ENCODE measurements at regions not wholly inside any gene's neighbourhood (a gene's known extent, or its start where the extent isn't known, plus 50 kb on each side); places are given as distances from the start of the nearest gene placed in this dataset.

- ATAC-seq: no peak
- WGBS, 2 donors (ENCODE audit: low coverage in 1 of 2): 96% methylated on average over 4 of the region's 6 CpGs; no CpG with 5 or more reads in 1 of the 2 donors
- TF ChIP-seq POLR2A (IDR thresholded peaks at IDR 0.05) (no peak), POLR2AphosphoS5 (IDR thresholded peaks at IDR 0.05) (no peak), EP300 (IDR thresholded peaks at IDR 0.05) (no peak)
- TF ChIP-seq, protein P1, sequence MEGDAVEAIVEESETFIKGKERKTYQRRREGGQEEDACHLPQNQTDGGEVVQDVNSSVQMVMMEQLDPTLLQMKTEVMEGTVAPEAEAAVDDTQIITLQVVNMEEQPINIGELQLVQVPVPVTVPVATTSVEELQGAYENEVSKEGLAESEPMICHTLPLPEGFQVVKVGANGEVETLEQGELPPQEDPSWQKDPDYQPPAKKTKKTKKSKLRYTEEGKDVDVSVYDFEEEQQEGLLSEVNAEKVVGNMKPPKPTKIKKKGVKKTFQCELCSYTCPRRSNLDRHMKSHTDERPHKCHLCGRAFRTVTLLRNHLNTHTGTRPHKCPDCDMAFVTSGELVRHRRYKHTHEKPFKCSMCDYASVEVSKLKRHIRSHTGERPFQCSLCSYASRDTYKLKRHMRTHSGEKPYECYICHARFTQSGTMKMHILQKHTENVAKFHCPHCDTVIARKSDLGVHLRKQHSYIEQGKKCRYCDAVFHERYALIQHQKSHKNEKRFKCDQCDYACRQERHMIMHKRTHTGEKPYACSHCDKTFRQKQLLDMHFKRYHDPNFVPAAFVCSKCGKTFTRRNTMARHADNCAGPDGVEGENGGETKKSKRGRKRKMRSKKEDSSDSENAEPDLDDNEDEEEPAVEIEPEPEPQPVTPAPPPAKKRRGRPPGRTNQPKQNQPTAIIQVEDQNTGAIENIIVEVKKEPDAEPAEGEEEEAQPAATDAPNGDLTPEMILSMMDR (IDR thresholded peaks at IDR 0.05): no peak
Measured at GRCh38 chr13:21925720-21926119, 254.8 kb downstream of the FGF9 start.

GRCh38 chr13:21929400-21929799 is 258.5 kb downstream of the FGF9 start:
- Histone ChIP-seq H3K27me3 (no peaks in the 10 kb centered on the region), H3K4me3 (no peak overlapping the region), H3K36me3 (no peaks in the 10 kb centered on the region), H3K4me1 (no peaks in the 10 kb centered on the region), H3K9me3 (no peaks in the 10 kb centered on the region), H3K27ac (no peak overlapping the region)
- TF ChIP-seq POLR2A (IDR thresholded peaks at IDR 0.05) (no peak), POLR2AphosphoS5 (IDR thresholded peaks at IDR 0.05) (no peak), EP300 (IDR thresholded peaks at IDR 0.05) (no peak)
- TF ChIP-seq, protein P1 (IDR thresholded peaks at IDR 0.05): no peak
- ATAC-seq: no peak
- WGBS, 2 donors (ENCODE audit: low coverage in 1 of 2): 75% methylated on average over 8 of the region's 15 CpGs; no CpG with 5 or more reads in 1 of the 2 donors

More at GRCh38 chr13:21925720-21926119, 254.8 kb downstream of the FGF9 start:
- no peaks in the 10 kb centered on the region for H3K9me3 ChIP-seq
- no peaks in the 10 kb centered on the region for H3K4me1 ChIP-seq
- no peak overlapping the region for H3K4me3 ChIP-seq
- no peaks in the 10 kb centered on the region for H3K36me3 ChIP-seq
- H3K27me3 ChIP-seq: no peaks in the 10 kb centered on the region
- H3K27ac ChIP-seq: no peak overlapping the region

GRCh38 chr13:21930536-21930935 is 259.7 kb downstream of the FGF9 start:
- Histone ChIP-seq H3K27me3 (no peaks in the 10 kb centered on the region), H3K27ac (no peak overlapping the region), H3K9me3 (no peaks in the 10 kb centered on the region), H3K4me3 (no peak overlapping the region), H3K36me3 (no peaks in the 10 kb centered on the region), H3K4me1 (no peaks in the 10 kb centered on the region)
- TF ChIP-seq, protein P1 (IDR thresholded peaks at IDR 0.05): no peak
- TF ChIP-seq POLR2A (IDR thresholded peaks at IDR 0.05) (no peak), EP300 (IDR thresholded peaks at IDR 0.05) (no peak), POLR2AphosphoS5 (IDR thresholded peaks at IDR 0.05) (no peak)
- WGBS, 2 donors (ENCODE audit: low coverage in 1 of 2): 40 to 74% methylated on average over 2 to 5 of the region's 6 CpGs
- ATAC-seq: no peak

DNA sequence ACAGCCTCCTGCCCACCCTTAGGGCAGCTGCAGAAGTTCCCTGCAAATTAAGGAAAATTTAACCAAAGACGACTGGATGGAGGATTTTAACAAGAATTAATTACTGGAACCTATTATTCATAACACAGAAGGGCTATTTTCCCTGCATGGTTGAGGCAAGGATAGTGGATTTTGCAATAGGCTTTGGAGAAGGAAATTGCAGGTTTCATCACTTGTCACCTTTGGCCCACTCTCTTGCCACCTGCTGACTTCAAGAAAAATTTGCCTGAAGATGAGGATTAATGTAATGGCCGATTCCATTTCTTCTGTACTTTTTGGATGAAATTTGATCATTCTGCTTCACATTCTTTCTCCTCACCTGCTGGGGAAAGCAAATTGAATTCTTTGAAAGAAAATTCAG is 261.7 kb downstream of the FGF9 start:
- H3K4me3 ChIP-seq: no peak overlapping the region
- H3K9me3 ChIP-seq: no peaks in the 10 kb centered on the region
- H3K4me1 ChIP-seq: no peaks in the 10 kb centered on the region
- TF ChIP-seq POLR2A (IDR thresholded peaks at IDR 0.05) (no peak), EP300 (IDR thresholded peaks at IDR 0.05) (no peak), POLR2AphosphoS5 (IDR thresholded peaks at IDR 0.05) (no peak)
- TF ChIP-seq, protein P1 (IDR thresholded peaks at IDR 0.05): no peak
- H3K36me3 ChIP-seq: no peaks in the 10 kb centered on the region
- WGBS, 2 donors (ENCODE audit: low coverage in 1 of 2): 82 to 100% methylated on average over 1 to 2 of the region's 2 CpGs
- H3K27me3 ChIP-seq: no peaks in the 10 kb centered on the region
- no peak for ATAC-seq
- no peak overlapping the region for H3K27ac ChIP-seq

DNA sequence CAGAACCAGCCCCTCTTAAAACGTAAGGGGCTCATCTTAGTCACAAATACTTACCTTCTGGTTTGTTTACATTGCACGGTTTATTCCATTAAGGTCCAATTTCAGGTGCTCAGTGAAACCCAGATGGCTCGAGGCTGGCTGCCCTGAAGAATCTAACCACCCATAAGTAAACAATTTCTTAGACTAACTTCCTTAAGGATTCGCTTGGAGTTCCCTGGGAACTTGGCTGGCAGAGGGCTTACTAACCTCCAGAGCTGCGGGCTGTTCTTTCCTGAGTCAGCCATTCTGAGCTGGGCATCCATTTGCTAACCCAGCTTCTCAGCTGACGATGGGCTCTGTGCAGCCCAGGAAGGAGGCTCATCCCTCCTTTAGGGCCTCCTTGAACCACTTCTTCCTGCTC is 262.1 kb downstream of the FGF9 start:
- 39 to 65% methylated on average over 3 to 6 of the region's 6 CpGs for WGBS, 2 donors (ENCODE audit: low coverage in 1 of 2)
- no peak for ATAC-seq
- Histone ChIP-seq H3K4me3 (no peak overlapping the region), H3K9me3 (no peaks in the 10 kb centered on the region), H3K4me1 (no peaks in the 10 kb centered on the region), H3K27me3 (no peaks in the 10 kb centered on the region), H3K27ac (no peak overlapping the region), H3K36me3 (no peaks in the 10 kb centered on the region)
- TF ChIP-seq EP300 (IDR thresholded peaks at IDR 0.05): no peak
- no peak for TF ChIP-seq POLR2AphosphoS5 (IDR thresholded peaks at IDR 0.05)

Data from gastroesophageal sphincter (tissue), 4 donors.